ENCODE measurements at regions not wholly inside any gene's neighbourhood (a gene's known extent, or its start where the extent isn't known, plus 50 kb on each side); places are given as distances from the start of the nearest gene placed in this dataset.

GRCh38 chr6:105991561-105992314 lies 94.4 kb upstream of the PRDM1 start:
- no peak for DNase-seq (ENCODE audit: insufficient read length, low spot score)
- no peak for FAIRE-seq

DNA sequence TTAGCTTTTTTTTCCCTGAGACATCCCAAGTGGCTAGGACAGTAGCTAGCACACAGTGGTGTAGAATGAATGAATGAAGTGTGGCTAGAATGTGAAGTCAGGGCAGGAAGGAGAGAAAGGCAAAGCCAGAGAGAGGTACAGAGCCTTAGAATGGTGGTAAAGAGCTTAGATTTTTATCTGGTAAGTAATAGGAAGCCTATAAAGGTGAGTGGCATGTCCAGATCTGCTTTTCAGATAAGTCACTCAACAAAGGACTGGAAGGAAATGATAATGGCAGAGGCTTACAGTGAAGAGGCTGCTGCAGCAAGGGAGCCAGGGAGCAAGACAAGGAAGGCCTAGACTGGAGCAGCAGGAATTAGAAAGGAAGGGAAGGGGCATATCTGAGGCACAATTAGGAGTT lies 96.0 kb upstream of the PRDM1 start:
- DNase-seq (ENCODE audit: insufficient read length, low spot score) = no peak
- FAIRE-seq = no peak

DNA sequence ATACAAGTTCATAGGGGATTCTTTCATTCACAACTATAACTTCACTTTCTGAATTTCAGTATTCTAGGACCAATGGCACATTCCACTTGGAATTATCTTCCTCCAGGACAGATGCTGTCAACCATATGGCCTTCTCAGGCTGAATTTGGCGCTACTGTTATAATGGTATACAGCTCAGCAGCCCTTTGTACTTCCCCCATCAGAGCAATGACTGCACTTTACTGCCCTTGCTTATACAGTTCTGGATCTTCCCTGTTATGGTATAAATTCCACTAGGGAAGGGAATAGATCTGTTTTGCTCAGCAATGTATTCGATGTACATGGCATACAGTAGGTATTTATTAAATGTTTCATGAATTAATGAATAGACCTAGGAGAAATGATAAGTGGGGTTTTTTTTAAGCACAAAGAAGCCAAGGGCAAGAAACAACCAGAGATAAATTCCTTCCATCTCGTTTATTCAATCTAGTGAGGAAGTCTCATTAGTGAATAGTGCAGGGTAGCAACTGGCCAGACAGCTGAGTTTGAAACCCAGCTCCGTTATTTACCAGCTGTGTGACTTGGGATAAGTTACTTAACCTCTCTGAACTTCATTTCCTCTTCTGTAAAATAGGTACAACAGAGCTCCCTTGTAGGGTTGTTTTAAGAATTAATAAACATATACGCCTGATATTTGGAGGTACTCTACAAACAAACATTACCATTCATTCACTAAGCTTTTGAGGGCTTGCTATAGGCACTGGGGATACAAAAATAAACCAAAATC lies 97.1 kb upstream of the PRDM1 start:
- DNase-seq (ENCODE audit: insufficient read length, low spot score) = no peak
- no peak for FAIRE-seq

GRCh38 chr6:105988321-105988720 lies 97.8 kb upstream of the PRDM1 start:
- DNase-seq (ENCODE audit: insufficient read length, low spot score) (no peak), FAIRE-seq (no peak)

DNA sequence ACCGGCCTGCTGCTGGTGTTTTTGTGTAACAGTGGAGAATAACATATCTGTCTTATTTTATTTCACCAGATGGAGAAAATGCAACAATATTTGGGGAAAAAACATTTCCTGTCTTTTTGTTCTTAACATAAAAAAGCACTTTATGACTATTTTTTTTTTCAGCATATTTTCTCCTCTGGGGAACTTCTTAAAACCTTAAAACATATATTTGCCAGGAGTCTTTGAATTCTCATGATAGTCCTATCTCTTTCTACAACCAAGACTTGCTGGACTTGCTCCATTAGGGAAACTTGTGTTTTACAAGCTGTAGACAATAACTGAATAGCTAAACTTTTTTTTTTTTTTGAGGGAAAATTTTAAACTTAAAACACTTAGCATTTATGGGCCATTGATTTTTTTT lies 98.6 kb upstream of the PRDM1 start:
- DNase-seq (ENCODE audit: insufficient read length, low spot score) = no peak
- FAIRE-seq = no peak

GRCh38 chr6:105986998-105987397 lies 99.1 kb upstream of the PRDM1 start:
- no peak for FAIRE-seq
- no peak for DNase-seq (ENCODE audit: insufficient read length, low spot score)

GRCh38 chr6:105985816-105986632 lies 100.1 kb upstream of the PRDM1 start:
- DNase-seq (ENCODE audit: insufficient read length, low spot score) (no peak), FAIRE-seq (no peak)

DNA sequence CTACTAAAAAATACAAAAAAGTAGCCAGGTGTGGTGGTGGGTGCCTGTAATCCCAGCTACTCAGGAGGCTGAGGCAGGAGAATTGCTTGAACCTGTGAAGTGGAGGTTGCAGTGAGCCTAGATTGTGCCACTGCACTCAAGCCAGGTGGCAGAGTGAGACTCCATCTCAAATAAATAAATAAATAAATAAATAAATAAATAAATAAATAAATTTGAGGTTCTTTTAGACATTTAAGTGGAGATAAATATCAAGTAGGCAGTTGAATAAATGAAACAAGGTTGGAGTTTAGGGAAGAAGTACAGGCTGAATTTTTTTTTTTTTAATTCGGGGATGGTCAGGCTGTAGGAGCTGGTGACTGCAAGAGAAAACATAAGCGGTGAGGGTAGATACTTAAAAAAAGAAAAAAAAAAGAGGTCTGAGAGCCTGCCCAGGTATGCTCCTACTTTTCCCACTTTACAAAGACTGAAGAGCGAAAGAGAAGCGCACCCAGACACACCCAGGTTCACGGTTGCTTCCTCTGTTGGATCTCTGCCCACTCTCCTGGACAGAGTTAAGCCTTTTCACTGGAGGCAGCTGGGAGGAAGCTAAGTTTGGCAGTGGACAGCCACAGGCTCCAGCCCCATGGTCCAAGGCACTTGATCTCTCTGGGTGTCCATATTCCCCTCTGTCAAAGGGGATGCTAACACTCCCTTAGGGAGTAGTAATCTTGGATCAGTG lies 100.9 kb upstream of the PRDM1 start:
- DNase-seq (ENCODE audit: insufficient read length, low spot score) (no peak), FAIRE-seq (no peak)

DNA sequence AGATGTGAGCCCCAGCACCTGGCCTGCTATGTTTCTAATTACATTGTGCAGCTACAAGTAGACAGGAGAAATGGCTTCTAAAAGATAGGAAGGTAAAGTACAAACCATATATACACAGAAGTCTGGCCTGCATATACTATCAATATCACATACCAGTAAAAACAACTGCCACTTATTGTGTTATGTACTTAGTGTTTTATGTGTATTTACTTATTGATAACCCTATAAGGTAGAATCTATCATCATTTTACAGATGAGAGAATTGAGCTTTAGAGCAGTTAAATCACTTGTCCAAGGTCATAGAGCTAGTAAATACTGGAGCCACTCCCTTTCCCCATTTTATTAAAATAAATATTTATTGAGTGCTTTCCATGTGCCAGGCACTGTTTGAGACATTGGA lies 102.4 kb upstream of the PRDM1 start:
- FAIRE-seq = no peak

DNA sequence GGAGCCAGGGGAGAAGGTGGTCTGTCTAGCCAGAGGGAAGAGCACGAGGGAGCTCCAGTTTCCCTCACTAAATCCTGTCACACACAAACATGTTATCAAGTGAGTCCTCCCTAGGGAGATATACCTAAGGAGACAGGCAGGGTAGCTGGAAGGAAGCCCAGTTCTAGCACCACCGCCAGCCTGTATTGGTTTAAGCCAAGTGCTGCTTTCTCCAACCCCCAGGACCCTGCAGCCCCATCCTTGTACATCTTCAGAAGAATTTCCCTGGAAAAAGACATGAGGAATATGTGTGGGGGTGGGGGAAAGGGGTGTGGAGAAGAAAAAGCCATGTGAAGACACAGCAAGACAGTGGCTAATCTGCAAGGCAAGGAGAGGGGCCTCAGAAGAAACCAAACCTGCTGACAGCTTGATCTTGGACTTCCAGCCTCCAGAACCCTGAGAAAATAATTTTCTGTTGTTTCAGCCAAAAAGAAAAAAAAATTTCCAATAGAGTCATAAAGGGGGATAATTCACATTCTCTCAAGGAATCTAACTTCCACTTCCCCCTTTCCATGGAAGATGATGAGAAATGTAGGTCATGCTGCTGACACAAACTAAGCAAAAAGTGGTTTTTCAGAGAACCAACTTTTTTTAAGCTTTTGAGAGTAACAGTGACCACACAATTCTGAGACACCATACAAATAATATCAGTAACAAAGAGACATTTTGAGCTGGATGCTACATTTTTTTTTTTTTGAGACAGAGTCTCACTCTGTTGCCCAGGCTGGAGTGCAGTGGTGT lies 103.2 kb upstream of the PRDM1 start:
- no peak for DNase-seq (ENCODE audit: insufficient read length, low spot score)
- FAIRE-seq = no peak

More for the DNA sequence above, 102.4 kb upstream of the PRDM1 start:
- no peak for DNase-seq (ENCODE audit: insufficient read length, low spot score)

DNA sequence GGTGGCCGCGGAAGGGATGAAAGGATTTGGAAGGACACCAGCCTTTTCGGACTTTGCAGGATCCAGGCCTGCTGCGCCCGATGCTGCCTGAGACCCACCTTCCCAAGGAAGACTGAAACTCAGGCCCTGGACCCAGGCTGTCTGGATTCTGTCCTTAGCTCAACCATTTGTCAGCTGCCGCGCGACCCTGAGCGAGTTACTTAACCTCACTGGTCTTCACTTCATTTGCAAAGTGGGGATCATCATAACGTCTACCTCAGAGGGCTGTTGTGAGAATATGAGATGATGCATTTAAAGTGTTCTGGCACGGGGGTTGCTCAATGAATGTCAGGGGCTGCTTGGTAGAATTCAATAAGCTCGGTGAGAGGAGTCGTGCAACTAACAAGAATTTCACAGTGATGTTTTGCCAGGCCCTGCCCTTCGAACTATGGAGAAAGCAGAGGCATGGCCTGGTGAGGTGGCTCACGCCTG lies 104.2 kb upstream of the PRDM1 start:
- no peak for FAIRE-seq
- DNase-seq (ENCODE audit: insufficient read length, low spot score) = no peak

DNA sequence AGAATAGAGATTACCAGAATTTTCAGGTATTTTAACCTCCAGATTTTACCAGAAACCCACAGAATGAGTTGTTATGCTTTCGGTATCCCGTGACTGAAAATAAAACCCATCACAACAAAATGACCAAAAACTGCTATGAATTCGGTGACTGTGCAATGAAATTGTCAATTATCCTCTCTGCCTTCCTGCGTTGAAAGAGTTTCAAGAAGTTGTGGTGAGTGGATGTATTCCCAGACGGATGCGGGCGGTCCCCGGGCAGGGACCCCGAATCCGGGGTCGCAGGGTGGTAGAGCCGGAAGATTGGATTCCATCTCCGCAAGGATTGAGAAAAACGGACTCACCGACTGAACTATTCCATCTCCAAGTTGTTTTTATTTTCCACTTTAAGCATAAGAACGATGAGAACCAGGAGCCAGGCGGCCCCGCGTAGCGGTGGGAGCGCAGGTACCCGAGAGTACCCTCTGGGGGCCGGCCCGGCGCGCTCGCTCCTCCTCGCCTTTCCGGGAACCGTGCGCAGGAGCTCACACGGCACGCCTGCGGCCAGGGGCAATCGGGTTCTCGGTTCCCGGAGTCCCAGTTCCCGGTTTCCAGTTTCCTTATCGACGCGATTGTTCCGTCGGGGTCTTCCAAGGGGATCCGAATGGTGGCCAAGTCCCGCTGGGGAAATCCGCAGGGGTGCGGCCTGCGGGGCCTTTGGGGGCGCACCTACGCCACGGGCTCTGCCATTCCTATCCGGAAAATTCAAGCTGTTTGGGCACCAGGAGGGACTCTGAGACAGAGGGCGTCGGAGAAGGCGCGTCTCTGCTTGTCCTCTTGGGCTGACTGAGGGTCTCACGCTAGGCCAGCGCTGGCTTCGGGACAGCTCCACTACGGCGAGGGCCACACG lies 104.9 kb upstream of the PRDM1 start:
- FAIRE-seq = peak; percentile 92
- no peak for DNase-seq (ENCODE audit: insufficient read length, low spot score)

GRCh38 chr6:105978974-105979373 lies 107.2 kb upstream of the PRDM1 start:
- DNase-seq (ENCODE audit: insufficient read length, low spot score) = no peak
- no peak for FAIRE-seq

GRCh38 chr6:105977934-105978504 lies 108.1 kb upstream of the PRDM1 start:
- DNase-seq (ENCODE audit: insufficient read length, low spot score) (no peak), FAIRE-seq (no peak)

DNA sequence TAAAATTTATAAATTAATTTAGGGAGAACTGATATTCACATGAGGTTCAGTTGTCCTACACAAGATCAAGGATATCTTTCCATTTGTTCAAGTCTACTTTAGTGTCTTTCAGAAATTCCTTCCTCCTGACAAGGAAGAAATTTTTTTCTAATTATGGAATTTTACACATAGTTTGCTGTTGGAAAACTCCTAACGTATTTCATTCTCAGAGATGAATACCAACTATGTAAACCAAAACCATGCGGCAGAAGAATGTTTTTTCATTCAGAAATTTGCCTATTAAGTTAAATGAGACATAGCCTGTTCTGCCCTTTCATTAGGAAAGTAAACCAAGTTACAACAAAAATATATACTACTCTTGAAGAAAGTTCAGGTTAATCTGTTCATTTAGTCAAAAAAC lies 111.2 kb upstream of the PRDM1 start:
- FAIRE-seq (no peak), DNase-seq (ENCODE audit: insufficient read length, low spot score) (no peak)

DNA sequence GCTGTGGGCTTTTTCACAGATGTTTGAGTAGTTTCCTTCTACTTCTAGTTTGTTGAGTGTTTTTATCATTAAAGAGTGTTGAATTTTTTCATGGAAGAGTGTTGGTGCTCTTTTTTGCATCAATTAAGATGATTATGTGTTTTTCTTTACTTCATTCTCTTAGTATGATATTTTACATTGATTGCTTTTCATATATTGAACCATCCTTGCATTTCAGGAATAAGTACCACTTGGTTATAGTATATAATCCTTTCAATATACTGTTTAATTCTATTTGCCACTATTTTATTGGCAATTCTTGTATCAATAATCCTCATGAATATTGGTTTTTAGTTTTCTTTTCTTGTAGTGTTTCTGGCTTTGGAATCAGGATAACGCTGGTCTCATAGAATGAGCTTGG lies 113.7 kb upstream of the PRDM1 start:
- no peak for DNase-seq (ENCODE audit: insufficient read length, low spot score)

GRCh38 chr6:105968603-105969333 lies 117.4 kb upstream of the PRDM1 start:
- FAIRE-seq (no peak), DNase-seq (ENCODE audit: insufficient read length, low spot score) (no peak)

More for the DNA sequence above, 113.7 kb upstream of the PRDM1 start:
- no peak for FAIRE-seq

Data from GM19239 (cell line).